ENCODE measurements at regions not wholly inside any gene's neighbourhood (a gene's known extent, or its start where the extent isn't known, plus 50 kb on each side); places are given as distances from the start of the nearest gene placed in this dataset.

DNA sequence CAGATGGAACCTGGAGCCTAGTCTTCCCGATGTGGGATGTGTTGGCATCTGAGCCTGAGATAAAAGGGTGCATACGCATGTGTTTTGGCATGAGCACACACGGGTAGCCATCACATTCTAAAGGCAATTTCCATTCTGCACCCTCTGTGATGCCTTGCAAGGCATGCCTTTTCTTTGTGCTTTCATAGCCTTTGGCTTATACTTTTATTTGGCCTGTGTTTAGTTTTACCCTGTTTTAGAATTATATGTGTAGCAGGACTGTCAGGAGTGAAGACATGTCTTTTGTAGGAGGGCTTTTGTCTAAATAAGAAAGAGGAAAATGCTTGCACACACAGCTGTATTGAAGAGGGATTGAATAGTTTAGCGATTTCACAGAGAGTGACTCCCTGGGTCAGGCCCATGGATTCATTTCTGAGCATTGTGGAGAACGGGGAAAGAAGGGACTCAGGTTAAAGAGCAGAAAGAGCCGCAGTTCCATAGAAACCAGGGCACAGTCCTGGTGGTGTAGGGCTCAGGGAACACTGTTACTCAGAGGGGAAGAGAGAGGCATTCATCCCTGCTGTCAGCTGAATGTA is 530.2 kb downstream of the DHX35 start (continued):
- TF ChIP-seq, protein P1, sequence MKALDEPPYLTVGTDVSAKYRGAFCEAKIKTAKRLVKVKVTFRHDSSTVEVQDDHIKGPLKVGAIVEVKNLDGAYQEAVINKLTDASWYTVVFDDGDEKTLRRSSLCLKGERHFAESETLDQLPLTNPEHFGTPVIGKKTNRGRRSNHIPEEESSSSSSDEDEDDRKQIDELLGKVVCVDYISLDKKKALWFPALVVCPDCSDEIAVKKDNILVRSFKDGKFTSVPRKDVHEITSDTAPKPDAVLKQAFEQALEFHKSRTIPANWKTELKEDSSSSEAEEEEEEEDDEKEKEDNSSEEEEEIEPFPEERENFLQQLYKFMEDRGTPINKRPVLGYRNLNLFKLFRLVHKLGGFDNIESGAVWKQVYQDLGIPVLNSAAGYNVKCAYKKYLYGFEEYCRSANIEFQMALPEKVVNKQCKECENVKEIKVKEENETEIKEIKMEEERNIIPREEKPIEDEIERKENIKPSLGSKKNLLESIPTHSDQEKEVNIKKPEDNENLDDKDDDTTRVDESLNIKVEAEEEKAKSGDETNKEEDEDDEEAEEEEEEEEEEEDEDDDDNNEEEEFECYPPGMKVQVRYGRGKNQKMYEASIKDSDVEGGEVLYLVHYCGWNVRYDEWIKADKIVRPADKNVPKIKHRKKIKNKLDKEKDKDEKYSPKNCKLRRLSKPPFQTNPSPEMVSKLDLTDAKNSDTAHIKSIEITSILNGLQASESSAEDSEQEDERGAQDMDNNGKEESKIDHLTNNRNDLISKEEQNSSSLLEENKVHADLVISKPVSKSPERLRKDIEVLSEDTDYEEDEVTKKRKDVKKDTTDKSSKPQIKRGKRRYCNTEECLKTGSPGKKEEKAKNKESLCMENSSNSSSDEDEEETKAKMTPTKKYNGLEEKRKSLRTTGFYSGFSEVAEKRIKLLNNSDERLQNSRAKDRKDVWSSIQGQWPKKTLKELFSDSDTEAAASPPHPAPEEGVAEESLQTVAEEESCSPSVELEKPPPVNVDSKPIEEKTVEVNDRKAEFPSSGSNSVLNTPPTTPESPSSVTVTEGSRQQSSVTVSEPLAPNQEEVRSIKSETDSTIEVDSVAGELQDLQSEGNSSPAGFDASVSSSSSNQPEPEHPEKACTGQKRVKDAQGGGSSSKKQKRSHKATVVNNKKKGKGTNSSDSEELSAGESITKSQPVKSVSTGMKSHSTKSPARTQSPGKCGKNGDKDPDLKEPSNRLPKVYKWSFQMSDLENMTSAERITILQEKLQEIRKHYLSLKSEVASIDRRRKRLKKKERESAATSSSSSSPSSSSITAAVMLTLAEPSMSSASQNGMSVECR (CRISPR knock-in tag; IDR thresholded peaks at IDR 0.05; ENCODE audit: borderline replicate concordance), result no peak
- TF ChIP-seq, protein P2, sequence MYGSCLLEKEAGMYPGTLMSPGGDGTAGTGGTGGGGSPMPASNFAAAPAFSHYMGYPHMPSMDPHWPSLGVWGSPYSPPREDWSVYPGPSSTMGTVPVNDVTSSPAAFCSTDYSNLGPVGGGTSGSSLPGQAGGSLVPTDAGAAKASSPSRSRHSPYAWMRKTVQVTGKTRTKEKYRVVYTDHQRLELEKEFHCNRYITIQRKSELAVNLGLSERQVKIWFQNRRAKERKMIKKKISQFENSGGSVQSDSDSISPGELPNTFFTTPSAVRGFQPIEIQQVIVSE (CRISPR knock-in tag; IDR thresholded peaks at IDR 0.05; ENCODE audit: borderline replicate concordance), result no peak
- no peak for TF ChIP-seq CBFB (CRISPR knock-in tag; IDR thresholded peaks at IDR 0.05; ENCODE audit: low read depth)

DNA sequence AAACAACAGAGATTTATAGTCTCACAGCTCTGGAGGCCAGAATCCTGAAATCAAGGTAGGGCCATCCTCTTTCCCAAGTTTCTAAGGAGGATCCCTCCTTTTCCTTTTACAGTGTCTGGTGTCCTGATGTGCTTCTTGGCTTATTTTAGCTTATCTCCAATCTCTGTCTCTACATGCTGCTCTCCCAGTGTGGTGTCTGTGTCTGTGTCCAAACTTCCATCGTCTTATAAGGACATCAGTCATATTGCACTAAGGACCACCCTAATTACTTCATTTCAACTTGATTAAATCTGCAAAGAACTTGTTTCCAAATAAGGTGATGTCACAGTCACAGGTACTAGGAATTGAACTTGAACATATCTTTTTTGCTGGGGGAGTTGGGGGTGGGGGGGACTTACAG is 529.6 kb downstream of the DHX35 start:
- H3K27me3 Mint-ChIP-seq (ENCODE audit: low read depth), result no peaks in the 10 kb centered on the region; the same call in 1 of the 2 replicates
- H3K4me1 Mint-ChIP-seq, result no peaks in the 10 kb centered on the region
- DNase-seq (ENCODE audit: low spot score) (no peak), ATAC-seq (no peak)
- CTCF ChIA-PET, result no interaction called here
- no peak for TF ChIP-seq TEAD4 (CRISPR knock-in tag; IDR thresholded peaks at IDR 0.05)
- TF ChIP-seq EMX1 (CRISPR knock-in tag; IDR thresholded peaks at IDR 0.05), result no peak
- TF ChIP-seq NR2C2 (CRISPR knock-in tag; IDR thresholded peaks at IDR 0.05), result no peak
- no peak for TF ChIP-seq PRRX2 (CRISPR knock-in tag; IDR thresholded peaks at IDR 0.05)
- no peak for TF ChIP-seq CREB1 (CRISPR knock-in tag; IDR thresholded peaks at IDR 0.05)
- TF ChIP-seq ZNF121 (CRISPR knock-in tag; IDR thresholded peaks at IDR 0.05), result no peak
- no peak for TF ChIP-seq NR3C1 (CRISPR knock-in tag; conservative IDR thresholded peaks at IDR 0.05; ENCODE audit: low read depth)
- TF ChIP-seq ZNF263 (CRISPR knock-in tag; IDR thresholded peaks at IDR 0.05; ENCODE audit: low read depth), result no peak
- TF ChIP-seq ZBTB21 (CRISPR knock-in tag; IDR thresholded peaks at IDR 0.05; ENCODE audit: borderline replicate concordance), result no peak
- no peak for TF ChIP-seq ETV6 (CRISPR knock-in tag; IDR thresholded peaks at IDR 0.05)
- TF ChIP-seq RORB (CRISPR knock-in tag; IDR thresholded peaks at IDR 0.05), result no peak
- no peak for TF ChIP-seq GRHL2 (CRISPR knock-in tag; IDR thresholded peaks at IDR 0.05; ENCODE audit: insufficient replicate concordance, severe bottlenecking)
- H3K36me3 Mint-ChIP-seq, result no peaks in the 10 kb centered on the region
- H3K4me3 Mint-ChIP-seq, result no peak overlapping the region
- peaks cover 26% of the 10 kb centered on the region for H3K9me3 Mint-ChIP-seq
- no peak overlapping the region for H3K27ac Mint-ChIP-seq
- POLR2A ChIA-PET, result no interaction called here

DNA sequence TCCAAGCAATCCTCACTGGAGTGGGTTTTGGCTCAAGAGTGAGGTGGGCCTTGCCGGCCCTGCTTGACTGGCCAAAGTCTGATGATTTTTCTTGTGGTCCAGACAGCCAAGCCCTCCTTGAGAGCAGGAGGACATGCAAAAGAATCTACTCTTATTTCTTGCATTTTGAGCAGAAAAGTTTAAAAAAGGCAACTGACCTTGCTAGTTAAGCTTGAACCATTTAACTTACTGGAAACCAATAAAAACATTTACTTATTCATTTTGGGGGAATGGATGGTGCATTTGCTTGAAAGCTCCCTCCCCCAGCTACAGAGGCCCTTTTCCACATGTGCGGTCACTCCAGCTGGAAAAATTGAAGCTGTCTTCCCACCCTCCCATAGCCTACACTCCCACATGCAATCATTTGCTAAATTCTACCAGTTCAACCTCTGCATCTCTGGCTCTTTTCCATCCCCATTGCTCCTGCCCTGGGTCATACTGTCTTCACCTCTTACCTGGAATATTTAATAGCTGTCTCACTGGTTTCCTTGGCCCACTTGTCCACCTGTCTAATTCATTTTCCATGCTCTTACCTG is 527.9 kb downstream of the DHX35 start:
- no peak for DNase-seq (ENCODE audit: low spot score)
- TF ChIP-seq, protein P3, sequence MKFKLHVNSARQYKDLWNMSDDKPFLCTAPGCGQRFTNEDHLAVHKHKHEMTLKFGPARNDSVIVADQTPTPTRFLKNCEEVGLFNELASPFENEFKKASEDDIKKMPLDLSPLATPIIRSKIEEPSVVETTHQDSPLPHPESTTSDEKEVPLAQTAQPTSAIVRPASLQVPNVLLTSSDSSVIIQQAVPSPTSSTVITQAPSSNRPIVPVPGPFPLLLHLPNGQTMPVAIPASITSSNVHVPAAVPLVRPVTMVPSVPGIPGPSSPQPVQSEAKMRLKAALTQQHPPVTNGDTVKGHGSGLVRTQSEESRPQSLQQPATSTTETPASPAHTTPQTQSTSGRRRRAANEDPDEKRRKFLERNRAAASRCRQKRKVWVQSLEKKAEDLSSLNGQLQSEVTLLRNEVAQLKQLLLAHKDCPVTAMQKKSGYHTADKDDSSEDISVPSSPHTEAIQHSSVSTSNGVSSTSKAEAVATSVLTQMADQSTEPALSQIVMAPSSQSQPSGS (CRISPR knock-in tag; IDR thresholded peaks at IDR 0.05; ENCODE audit: borderline replicate concordance, low read depth), result no peak
- TF ChIP-seq, protein P4, sequence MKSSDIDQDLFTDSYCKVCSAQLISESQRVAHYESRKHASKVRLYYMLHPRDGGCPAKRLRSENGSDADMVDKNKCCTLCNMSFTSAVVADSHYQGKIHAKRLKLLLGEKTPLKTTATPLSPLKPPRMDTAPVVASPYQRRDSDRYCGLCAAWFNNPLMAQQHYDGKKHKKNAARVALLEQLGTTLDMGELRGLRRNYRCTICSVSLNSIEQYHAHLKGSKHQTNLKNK (CRISPR knock-in tag; IDR thresholded peaks at IDR 0.05), result no peak
- TF ChIP-seq KAT7 (CRISPR knock-in tag; IDR thresholded peaks at IDR 0.05; ENCODE audit: borderline replicate concordance), result no peak
- TF ChIP-seq, protein P5, sequence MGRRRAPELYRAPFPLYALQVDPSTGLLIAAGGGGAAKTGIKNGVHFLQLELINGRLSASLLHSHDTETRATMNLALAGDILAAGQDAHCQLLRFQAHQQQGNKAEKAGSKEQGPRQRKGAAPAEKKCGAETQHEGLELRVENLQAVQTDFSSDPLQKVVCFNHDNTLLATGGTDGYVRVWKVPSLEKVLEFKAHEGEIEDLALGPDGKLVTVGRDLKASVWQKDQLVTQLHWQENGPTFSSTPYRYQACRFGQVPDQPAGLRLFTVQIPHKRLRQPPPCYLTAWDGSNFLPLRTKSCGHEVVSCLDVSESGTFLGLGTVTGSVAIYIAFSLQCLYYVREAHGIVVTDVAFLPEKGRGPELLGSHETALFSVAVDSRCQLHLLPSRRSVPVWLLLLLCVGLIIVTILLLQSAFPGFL (CRISPR knock-in tag; IDR thresholded peaks at IDR 0.05; ENCODE audit: borderline replicate concordance), result no peak
- TF ChIP-seq FOXP1 (CRISPR knock-in tag; IDR thresholded peaks at IDR 0.05; ENCODE audit: borderline replicate concordance), result no peak
- no peak for TF ChIP-seq JUN (CRISPR knock-in tag; IDR thresholded peaks at IDR 0.05)
- TF ChIP-seq, protein P6, sequence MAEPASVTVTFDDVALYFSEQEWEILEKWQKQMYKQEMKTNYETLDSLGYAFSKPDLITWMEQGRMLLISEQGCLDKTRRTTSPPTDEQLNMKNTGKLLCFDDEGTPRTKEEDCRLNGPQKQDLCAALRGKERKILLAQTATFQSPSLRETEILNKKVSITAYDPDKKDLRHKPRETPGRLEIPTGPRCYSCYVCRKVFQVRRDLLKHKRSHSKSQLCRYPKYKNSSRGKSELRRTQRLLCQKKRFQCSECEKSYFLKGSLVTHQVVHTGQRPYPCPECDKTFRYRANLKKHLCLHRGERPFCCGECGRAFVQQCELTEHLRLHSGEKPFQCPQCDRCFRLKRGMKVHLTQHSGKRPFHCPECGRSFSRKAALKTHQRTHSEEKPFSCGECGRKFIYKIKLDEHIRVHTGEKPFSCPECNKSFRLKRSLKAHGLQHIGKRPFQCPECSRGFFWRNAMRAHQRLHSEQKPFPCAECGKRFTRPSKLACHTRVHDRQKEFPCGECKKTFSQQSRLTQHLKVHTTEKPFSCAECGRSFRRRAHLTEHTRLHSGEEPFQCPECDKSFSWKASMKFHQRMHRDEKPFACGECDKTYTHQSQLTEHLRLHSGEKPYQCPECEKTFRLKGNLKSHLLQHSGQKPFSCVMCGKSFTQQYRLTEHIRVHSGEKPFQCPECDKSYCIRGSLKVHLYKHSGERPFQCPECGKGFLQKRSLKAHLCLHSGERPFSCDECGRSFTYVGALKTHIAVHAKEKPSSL (CRISPR knock-in tag; conservative IDR thresholded peaks at IDR 0.05), result no peak
- TF ChIP-seq, protein P7, sequence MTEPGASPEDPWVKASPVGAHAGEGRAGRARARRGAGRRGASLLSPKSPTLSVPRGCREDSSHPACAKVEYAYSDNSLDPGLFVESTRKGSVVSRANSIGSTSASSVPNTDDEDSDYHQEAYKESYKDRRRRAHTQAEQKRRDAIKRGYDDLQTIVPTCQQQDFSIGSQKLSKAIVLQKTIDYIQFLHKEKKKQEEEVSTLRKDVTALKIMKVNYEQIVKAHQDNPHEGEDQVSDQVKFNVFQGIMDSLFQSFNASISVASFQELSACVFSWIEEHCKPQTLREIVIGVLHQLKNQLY (CRISPR knock-in tag; IDR thresholded peaks at IDR 0.05), result no peak
- no peak for TF ChIP-seq TEAD4 (CRISPR knock-in tag; IDR thresholded peaks at IDR 0.05)
- Mint-ChIP-seq H3K4me3 (no peak overlapping the region), H3K27ac (no peak overlapping the region), H3K9me3 (peaks cover 21% of the 10 kb centered on the region), H3K36me3 (no peaks in the 10 kb centered on the region), H3K4me1 (no peaks in the 10 kb centered on the region), H3K27me3 (ENCODE audit: low read depth) (no peaks in the 10 kb centered on the region; the same call in 1 of the 2 replicates)
- no peak for ATAC-seq
- ChIA-PET POLR2A (no interaction called here), CTCF (no interaction called here)

Measured in WTC11 (cell line).